B cell (primary cell): ENCODE measurements at regions not wholly inside any gene's neighbourhood (a gene's known extent, or its start where the extent isn't known, plus 50 kb on each side); places are given as distances from the start of the nearest gene placed in this dataset.

Experiments used
- ATAC-seq: fragments of 200-7000 bp; cut with Tn5 transposase; one replicate; pipeline ENCODE4 v1.10.0; 2021; ENCODE audit warnings: low read depth, mild to moderate bottlenecking, moderate number of reproducible peaks, moderate library complexity
- CTCF ChIA-PET: fragments of 350-600 bp; sonication (Branson Sonifier 250); formaldehyde crosslinking; loops from one replicate; lab custom pipeline; 2021; ENCODE audit warnings: antibody characterized with exemption, inconsistent platforms; lab: Charles Lee
- POLR2A ChIA-PET: fragments of 350-600 bp; sonication (Branson Sonifier 250); formaldehyde crosslinking; loops from one replicate; lab custom pipeline; 2021; ENCODE audit warnings: antibody characterized with exemption; lab: Charles Lee
- DNase-seq: peaks from one replicate; pipeline ENCODE4 v3.0.0; 2013
- H2AFZ ChIP-seq: 2 replicates; pipeline ENCODE4 v1.6.1; 2012; ENCODE audit warnings: mild to moderate bottlenecking, low read depth, low read length; ENCODE audit not compliant: insufficient read depth, poor library complexity, severe bottlenecking
- H3K27ac ChIP-seq, 2 donors: 1 replicate in 1 of 2; 2 replicates in 1 of 2; pipeline ENCODE4 v1.5.1; 2012 to 2013; ENCODE audit warnings: low read length in 2 of 2, mild to moderate bottlenecking in 2 of 2, moderate library complexity in 1 of 2
- H3K27me3 ChIP-seq, 4 experiments: fragments of 200-600 bp in 1 of 4; sonication (generic) in 1 of 4; replicated peaks in 1 of 4; 1 replicate in 2 of 4; 2 replicates in 2 of 4; pipeline versions ENCODE4 v1.6.1 to v1.7.0; 2013 to 2016; ENCODE audit warnings: low read length in 3 of 4, mild to moderate bottlenecking in 2 of 4, mixed read lengths in 1 of 4, moderate library complexity in 1 of 4; ENCODE audit not compliant: insufficient read depth in 4 of 4, control insufficient read depth in 3 of 4; ENCODE audit errors: control extremely low read depth in 1 of 4
- H3K36me3 ChIP-seq, 2 experiments: replicated peaks in 1 of 2; 1 replicate in 1 of 2; 2 replicates in 1 of 2; pipeline versions ENCODE4 v1.6.1 to v1.7.1; 2013; ENCODE audit warnings: low read length in 1 of 2; ENCODE audit not compliant: insufficient read depth in 2 of 2, control insufficient read depth in 1 of 2; ENCODE audit errors: control extremely low read depth in 1 of 2, extremely low read depth in 1 of 2
- H3K4me1 ChIP-seq, 2 donors: fragments of 200-600 bp in 1 of 2; sonication (generic) in 1 of 2; 1 replicate in 1 of 2; 2 replicates in 1 of 2; pipeline versions ENCODE4 v1.5.1 to v1.6.1; 2013 to 2017; ENCODE audit warnings: low read length in 2 of 2; ENCODE audit not compliant: control insufficient read depth in 2 of 2, insufficient read depth in 2 of 2
- H3K4me2 ChIP-seq: replicated peaks from 2 replicates; pipeline ENCODE3; 2012; ENCODE audit warnings: mild to moderate bottlenecking, low read depth, low read length; ENCODE audit not compliant: poor library complexity, severe bottlenecking
- H3K4me3 ChIP-seq, 5 experiments: fragments of 200-600 bp in 1 of 5; sonication (generic) in 1 of 5; 1 replicate in 3 of 5; 2 replicates in 2 of 5; pipeline versions ENCODE4 v1.5.1 to v1.7.0; 2011 to 2016; ENCODE audit warnings: low read length in 4 of 5, mild to moderate bottlenecking in 4 of 5, low read depth in 2 of 5, control low read depth in 1 of 5, moderate library complexity in 1 of 5; ENCODE audit not compliant: insufficient read depth in 1 of 5; ENCODE audit errors: control extremely low read depth in 1 of 5, extremely low read depth in 1 of 5
- H3K79me2 ChIP-seq: fragments of 200-600 bp; sonication (generic); one replicate; pipeline ENCODE4 v1.6.0; 2016; ENCODE audit warnings: low read length; ENCODE audit not compliant: control insufficient read depth, insufficient read depth
- H3K9ac ChIP-seq: fragments of 200-600 bp; sonication (generic); 2 replicates; pipeline ENCODE4 v1.6.1; 2017; ENCODE audit warnings: mild to moderate bottlenecking, low read length, moderate library complexity
- H3K9me3 ChIP-seq, 3 donors: one replicate each; pipeline versions ENCODE4 v1.6.1 to v1.7.1; 2013; ENCODE audit warnings: low read length in 2 of 3; ENCODE audit not compliant: control insufficient read depth in 2 of 3, insufficient read depth in 1 of 3; ENCODE audit errors: control extremely low read depth in 1 of 3
- H4K20me1 ChIP-seq: 2 replicates; pipeline ENCODE4 v1.6.0; 2012; ENCODE audit warnings: mild to moderate bottlenecking, low read length; ENCODE audit not compliant: insufficient read depth, control insufficient read depth, poor library complexity, severe bottlenecking
- H3K27ac Mint-ChIP-seq: one replicate; pipeline ENCODE4 v1.8.0; 2021; ENCODE audit warnings: mixed read lengths
- H3K27me3 Mint-ChIP-seq: one replicate; pipeline ENCODE4 v1.8.0; 2021; ENCODE audit warnings: mixed read lengths
- H3K4me1 Mint-ChIP-seq: one replicate; pipeline ENCODE4 v1.8.0; 2021; ENCODE audit warnings: mixed read lengths
- H3K4me3 Mint-ChIP-seq: one replicate; pipeline ENCODE4 v1.8.0; 2021; ENCODE audit warnings: mixed read lengths
- H3K9me3 Mint-ChIP-seq: one replicate; pipeline ENCODE4 v1.8.0; 2022; ENCODE audit warnings: mixed read lengths; ENCODE audit not compliant: insufficient read depth
- EZH2 ChIP-seq: IDR thresholded peaks from 2 replicates; pipeline ENCODE4 v1.6.1; 2012; ENCODE audit warnings: borderline replicate concordance, low read depth, mild to moderate bottlenecking, moderate library complexity, low read length; ENCODE audit not compliant: insufficient read depth, poor library complexity, severe bottlenecking
- WGBS: methylation state at CpG from one replicate; pipeline ENCODE4 v1.1.5; 2013; ENCODE audit warnings: missing lambda C conversion rate; ENCODE audit not compliant: insufficient coverage; 5-methylcytosine and 5-hydroxymethylcytosine counted together
- intact Hi-C: fragments of 100-400 bp; cut with micrococcal nuclease; formaldehyde crosslinking; loops from one replicate; pipeline ENCODE4 v1.10.0; 2022
- TF ChIP-seq, protein P1 (sequence below): fragments of 200-600 bp; IDR thresholded peaks from one replicate; pipeline ENCODE4 v1.8.0; 2022; ENCODE audit warnings: antibody characterized with exemption, mild to moderate bottlenecking

DNA sequence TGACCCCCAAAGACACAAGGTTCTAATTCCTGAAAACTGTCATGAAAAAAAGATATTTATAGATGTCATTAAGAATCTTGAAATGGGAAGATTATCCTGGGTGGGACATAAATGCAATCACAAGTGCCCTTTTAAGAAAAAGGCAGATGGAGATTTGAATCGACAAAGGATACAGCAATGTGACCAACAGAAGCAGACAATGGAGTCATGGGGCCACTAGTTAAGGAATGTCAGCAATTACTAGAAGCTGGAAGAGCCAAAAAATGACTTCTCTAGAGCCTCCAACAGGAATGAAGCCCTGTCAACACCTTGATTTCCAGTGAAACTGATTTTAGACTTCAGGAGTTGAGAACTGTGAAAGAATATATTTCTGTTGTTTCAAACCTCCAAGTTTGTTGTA is 448.5 kb downstream of the MEI4 start:
- peaks cover 0 to 3% (median 0%) of the 10 kb centered on the region in 3 donors for H3K9me3 ChIP-seq
- no peaks in the 10 kb centered on the region for H3K4me1 ChIP-seq
- WGBS: 78% methylated on average over 1 of the region's 1 CpG
- DNase-seq: no peak
- peaks cover 2% of the 10 kb centered on the region for H3K9me3 Mint-ChIP-seq
- no peak overlapping the region for H3K9ac ChIP-seq
- no peak overlapping the region for H3K27ac Mint-ChIP-seq
- intact Hi-C loops: no loop called here
- H3K79me2 ChIP-seq: no peaks in the 10 kb centered on the region
- no peaks in the 10 kb centered on the region for H3K4me1 Mint-ChIP-seq
- no peak overlapping the region for H3K4me2 ChIP-seq
- H2AFZ ChIP-seq: no peak overlapping the region
- H3K27me3 ChIP-seq: no peaks in the 10 kb centered on the region
- no peak for TF ChIP-seq EZH2
- TF ChIP-seq, protein P1, sequence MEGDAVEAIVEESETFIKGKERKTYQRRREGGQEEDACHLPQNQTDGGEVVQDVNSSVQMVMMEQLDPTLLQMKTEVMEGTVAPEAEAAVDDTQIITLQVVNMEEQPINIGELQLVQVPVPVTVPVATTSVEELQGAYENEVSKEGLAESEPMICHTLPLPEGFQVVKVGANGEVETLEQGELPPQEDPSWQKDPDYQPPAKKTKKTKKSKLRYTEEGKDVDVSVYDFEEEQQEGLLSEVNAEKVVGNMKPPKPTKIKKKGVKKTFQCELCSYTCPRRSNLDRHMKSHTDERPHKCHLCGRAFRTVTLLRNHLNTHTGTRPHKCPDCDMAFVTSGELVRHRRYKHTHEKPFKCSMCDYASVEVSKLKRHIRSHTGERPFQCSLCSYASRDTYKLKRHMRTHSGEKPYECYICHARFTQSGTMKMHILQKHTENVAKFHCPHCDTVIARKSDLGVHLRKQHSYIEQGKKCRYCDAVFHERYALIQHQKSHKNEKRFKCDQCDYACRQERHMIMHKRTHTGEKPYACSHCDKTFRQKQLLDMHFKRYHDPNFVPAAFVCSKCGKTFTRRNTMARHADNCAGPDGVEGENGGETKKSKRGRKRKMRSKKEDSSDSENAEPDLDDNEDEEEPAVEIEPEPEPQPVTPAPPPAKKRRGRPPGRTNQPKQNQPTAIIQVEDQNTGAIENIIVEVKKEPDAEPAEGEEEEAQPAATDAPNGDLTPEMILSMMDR: no peak
- no peaks in the 10 kb centered on the region for H3K27me3 Mint-ChIP-seq
- no peak for ATAC-seq
- ChIA-PET CTCF (no interaction called here), POLR2A (no interaction called here)
- no peak overlapping the region for H3K27ac ChIP-seq
- H3K36me3 ChIP-seq: no peaks in the 10 kb centered on the region
- no peak overlapping the region for H3K4me3 Mint-ChIP-seq
- H3K4me3 ChIP-seq: no peak overlapping the region
- no peaks in the 10 kb centered on the region for H4K20me1 ChIP-seq

DNA sequence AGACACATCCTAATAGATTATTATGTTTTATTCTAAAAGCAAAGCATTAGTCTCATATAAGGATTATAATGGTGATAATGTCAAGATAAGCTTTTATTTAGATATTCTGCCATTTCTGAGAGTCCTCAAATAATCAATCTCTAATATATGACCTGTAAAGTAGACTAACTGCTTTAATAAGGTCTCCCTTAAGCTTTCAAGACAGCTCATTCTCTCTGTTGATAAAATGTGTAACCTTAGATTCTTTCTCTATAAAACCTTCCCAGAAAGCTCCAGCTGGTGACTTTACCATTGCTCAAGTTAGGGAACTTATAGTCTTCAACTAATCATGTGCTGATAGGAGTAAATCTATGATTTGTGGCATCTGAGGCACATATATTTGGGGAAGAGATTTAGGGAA is 457.8 kb downstream of the MEI4 start:
- no peaks in the 10 kb centered on the region for H3K27me3 Mint-ChIP-seq
- H3K4me3 Mint-ChIP-seq: no peak overlapping the region
- H3K9ac ChIP-seq: no peak overlapping the region
- H3K4me1 ChIP-seq: no peaks in the 10 kb centered on the region
- H3K27ac Mint-ChIP-seq: no peak overlapping the region
- ATAC-seq: no peak
- no peak for DNase-seq
- no peaks in the 10 kb centered on the region for H3K4me1 Mint-ChIP-seq
- ChIA-PET POLR2A (no interaction called here), CTCF (no interaction called here)
- H3K9me3 Mint-ChIP-seq: peaks cover 2% of the 10 kb centered on the region
- no peaks in the 10 kb centered on the region for H3K36me3 ChIP-seq
- no peaks in the 10 kb centered on the region for H4K20me1 ChIP-seq
- no peak overlapping the region for H2AFZ ChIP-seq
- no peaks in the 10 kb centered on the region for H3K27me3 ChIP-seq
- no peaks in the 10 kb centered on the region for H3K9me3 ChIP-seq
- no peak overlapping the region for H3K27ac ChIP-seq
- H3K79me2 ChIP-seq: no peaks in the 10 kb centered on the region
- intact Hi-C loops: no loop called here
- no peak overlapping the region for H3K4me3 ChIP-seq
- H3K4me2 ChIP-seq: no peak overlapping the region
- no peak for TF ChIP-seq EZH2
- TF ChIP-seq, protein P1: no peak
